ENCODE measurements at regions not wholly inside any gene's neighbourhood (a gene's known extent, or its start where the extent isn't known, plus 50 kb on each side); places are given as distances from the start of the nearest gene placed in this dataset.

DNA sequence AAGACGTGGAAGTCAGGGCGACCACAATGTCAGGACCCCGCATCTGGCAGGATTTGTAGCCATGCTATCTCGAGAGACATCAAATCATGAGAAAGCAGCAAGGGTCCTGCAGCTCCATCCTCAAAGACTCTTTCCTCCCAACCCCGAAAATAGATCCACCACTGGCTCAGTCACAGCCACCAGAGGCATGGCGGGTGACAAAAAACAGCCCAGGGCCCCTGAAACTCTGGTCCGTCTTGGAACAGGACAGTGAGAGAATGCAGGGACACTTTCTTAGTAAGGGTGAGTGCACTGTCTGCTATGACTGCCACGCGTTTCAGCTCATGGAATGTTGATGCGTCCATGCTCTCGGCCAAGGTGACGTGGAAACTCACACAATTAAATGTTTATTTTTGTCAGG lies 220.9 kb downstream of the IRX2 start:
- no peak for DNase-seq (ENCODE audit: low read depth)

DNA sequence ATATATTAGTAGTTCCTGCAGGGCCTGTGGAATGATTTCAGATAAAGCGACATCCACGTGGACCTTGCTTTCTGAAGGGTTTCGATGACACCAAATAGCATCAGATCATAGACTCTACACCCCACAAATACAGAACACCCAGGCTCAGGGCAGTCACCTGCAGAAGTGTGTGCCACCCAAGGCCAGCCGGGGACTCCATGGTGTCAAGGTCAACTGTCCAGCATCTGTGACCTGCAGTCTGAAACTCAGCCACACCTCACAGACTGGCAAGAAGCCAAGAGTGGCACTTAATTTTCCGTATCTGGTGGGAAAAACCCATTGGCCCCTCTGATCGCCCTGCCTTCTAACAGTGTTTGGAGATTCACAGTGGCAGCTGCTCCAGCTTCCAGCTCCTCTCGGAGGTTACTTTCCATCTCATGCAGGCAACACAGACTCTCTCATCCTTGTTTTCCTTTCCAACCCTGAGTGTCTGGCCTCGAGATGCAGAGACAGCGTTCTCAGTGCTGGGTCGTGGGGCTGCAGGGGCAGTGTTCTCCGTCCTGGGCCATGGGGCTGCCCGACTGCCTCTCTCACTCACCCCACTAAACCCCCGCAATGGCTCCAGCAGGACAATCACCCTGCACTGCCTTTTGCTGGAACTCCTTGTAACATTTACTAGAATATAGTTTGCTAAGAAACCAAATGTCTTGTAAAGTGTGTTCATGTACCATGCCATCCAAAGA lies 221.9 kb downstream of the IRX2 start:
- no peak for DNase-seq (ENCODE audit: low read depth)

GRCh38 chr5:2525351-2525750 lies 226.1 kb downstream of the IRX2 start:
- DNase-seq (ENCODE audit: low read depth): no peak

DNA sequence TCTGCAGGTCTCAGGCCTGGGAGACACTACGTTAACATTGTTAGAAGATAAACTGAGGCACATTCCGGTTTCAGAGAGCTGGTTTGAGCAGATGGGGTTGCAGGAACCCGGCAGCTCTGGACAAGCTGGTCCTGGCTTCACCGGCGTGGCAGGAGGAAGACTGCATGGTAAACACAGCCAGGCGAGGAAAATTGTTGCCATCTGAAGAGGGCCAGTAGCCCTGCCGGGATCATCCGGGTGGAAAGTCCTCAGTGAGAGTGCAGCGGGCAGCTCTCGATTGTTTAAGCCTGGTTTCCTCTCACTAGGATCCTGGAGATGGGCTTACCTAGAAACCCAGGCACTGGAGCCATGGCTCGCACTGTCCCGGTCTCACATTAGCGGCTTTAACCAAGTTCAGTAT lies 226.9 kb downstream of the IRX2 start:
- DNase-seq (ENCODE audit: low read depth): no peak

GRCh38 chr5:2523180-2523579 lies 228.3 kb downstream of the IRX2 start:
- no peak for DNase-seq (ENCODE audit: low read depth)

GRCh38 chr5:2522372-2522771 lies 229.1 kb downstream of the IRX2 start:
- no peak for DNase-seq (ENCODE audit: low read depth)

DNA sequence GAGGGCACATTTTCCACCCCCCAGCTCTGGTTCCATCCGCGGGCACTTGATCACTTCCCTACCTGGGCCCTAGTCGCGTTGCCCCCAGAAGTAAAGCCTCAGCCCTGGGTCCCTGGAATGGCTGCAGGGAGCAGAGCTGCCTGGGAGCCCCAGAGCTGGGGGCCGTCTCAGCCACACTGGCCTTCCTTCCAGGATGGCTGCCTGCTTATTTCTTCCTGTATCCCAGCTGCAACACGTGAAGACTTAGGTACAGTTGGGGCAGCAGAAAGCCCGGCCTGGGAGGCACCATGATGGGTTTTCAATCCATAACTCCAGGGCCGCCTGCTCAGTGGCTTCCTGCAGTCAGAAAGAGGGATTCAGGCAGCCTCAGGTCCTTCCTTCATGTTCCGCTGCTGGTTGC lies 232.3 kb downstream of the IRX2 start:
- no peak for DNase-seq (ENCODE audit: low read depth)

- DNase-seq (ENCODE audit: low read depth): no peak
Observed at GRCh38 chr5:2517451-2517850, 234.0 kb downstream of the IRX2 start.

DNA sequence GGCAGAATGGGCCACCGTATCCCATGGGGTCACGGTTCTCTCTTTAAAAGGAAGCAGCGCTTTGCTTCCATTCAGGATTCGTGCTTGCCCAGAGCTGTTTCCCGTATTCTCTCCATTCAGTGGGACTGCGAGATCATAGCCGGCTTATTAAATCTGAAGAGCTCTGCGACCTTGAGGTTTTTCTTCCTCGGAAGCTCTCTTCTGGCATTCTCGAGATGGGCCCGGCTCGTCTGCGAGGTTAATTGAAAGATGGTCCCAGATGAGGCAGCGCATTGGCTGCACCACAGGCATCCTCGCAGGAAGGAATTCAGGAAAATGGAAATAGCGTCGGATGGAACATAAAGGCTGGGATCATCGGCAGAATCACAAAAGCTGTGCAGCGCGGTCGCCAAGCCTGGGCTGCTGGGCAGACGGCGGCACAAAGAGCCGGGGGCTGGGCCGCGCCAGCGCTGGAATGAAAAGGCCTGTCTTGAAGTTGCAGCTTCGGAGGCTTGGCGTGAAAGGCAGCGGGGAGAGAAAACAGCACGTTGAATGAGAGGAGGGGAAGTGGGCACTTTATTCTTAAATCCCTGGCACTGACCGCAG lies 236.2 kb downstream of the IRX2 start:
- no peak for DNase-seq (ENCODE audit: low read depth)

GRCh38 chr5:2514484-2514883 lies 237.0 kb downstream of the IRX2 start:
- DNase-seq (ENCODE audit: low read depth): no peak

DNA sequence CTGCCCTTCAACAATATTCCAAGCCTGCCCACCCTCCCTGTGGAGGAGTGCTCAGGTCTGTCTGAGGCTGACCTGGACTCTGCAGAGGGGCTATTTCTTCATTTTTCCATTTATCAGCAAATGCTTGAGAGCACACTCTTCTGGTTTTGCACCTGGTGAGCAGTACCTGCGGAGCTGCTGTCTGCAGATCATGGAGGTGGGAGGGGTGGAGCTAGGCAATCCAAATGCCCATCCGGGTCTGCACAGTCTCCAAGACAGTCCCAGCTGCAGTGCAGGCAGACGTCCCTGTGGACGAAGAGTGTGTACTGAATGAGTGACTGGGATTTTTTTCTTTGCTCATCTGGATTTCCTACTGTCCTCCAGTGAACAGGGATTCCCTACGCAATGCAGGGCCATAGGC lies 239.8 kb downstream of the IRX2 start:
- no peak for DNase-seq (ENCODE audit: low read depth)

DNA sequence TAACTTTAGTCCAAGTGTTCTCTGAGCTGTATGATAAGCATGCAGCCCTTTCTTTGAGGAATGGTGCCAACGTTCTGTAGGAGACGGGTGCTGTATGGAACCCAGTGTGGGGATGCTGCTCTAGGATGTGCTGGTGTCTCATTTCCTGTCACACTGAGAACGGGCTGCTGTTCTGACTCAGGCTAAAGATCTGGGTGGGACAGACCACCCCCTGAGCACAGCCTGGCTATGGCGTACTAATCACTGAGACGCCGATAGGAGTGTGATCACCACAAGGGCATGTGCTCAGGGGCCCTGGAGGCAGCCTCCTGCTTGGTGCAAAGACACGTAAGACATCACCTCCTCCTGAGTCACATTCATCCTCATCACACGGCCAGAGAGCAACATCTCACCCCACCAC lies 240.4 kb downstream of the IRX2 start:
- DNase-seq (ENCODE audit: low read depth): no peak

DNA sequence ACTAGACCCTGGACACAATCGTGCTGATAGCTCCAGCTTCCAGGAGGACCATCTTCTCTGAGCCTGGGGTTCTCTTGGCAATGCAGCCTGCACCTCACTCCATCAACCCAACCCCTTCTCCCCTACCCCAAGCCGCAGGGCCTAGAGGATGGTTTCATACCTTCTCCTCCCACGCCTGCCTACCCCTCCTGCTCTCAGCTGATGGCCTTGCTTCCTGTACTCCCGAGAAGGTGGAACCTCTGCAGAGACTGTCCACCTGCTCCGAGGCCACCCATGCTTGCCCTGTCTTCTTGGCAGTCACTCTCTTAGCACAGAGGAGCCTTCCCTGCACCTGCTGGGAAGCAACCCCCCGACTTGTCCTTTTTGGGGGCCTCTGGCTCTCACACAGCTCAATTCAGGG lies 241.9 kb downstream of the IRX2 start:
- no peak for DNase-seq (ENCODE audit: low read depth)

DNA sequence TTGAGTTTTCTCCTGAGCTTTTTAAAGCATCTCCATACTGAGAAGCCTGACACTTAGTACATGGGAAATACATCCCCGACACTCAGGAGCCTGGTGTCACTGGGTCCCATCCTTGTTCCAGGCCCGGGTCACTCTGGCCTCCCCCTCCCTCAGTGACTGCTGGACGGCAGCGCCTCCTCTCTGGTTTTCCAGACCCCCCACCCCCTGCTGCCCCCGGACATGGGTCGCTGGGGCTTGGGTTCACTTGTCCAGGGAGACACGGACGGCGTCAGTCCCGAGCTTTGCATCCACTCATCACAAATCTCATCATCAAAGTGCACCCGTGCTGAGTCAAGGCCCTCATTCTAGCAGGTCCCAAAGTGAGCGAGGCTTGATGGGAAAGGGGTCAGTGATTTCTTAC lies 243.0 kb downstream of the IRX2 start:
- DNase-seq (ENCODE audit: low read depth): no peak

- no peak for DNase-seq (ENCODE audit: low read depth)
Observed at GRCh38 chr5:2507611-2508010, 243.9 kb downstream of the IRX2 start.

DNA sequence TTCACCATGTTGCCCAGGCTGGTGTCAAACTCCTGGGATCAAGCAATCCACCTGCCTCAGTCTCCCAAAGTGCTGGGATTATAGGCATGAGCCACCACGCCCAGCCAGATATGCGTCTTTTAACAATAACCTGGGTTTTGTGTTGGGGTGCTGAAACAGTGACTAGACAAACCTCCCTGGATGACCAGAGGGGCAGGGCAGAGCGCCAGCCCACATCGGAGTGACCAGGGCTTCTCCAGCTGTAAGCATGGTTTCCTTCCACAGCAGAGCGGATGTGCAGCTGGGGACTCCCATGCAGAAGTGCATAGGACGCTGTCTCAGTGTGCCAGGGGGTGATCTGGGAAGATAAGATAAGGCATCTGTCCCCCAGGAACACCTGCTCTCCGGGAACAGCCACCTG lies 244.9 kb downstream of the IRX2 start:
- no peak for DNase-seq (ENCODE audit: low read depth)

DNA sequence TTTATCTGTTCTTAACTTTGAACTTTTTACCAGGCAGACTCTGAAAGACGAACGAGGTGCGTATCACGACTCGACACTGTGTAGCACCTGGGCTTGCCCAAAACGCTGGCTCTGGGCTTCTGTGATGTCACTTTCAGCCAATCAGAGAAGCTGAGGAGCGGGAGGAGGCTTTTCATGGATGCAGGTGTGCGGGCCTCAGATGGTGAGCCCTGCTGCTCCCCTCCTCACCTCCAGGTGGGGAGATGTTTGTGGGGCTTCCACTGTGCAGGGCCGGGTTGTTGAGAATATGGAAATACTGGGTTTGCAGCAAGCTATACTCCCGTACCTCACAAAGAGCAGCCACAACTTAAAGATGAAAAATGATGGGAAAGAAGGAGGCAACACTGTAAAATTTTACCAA lies 246.3 kb downstream of the IRX2 start:
- DNase-seq (ENCODE audit: low read depth): no peak

DNA sequence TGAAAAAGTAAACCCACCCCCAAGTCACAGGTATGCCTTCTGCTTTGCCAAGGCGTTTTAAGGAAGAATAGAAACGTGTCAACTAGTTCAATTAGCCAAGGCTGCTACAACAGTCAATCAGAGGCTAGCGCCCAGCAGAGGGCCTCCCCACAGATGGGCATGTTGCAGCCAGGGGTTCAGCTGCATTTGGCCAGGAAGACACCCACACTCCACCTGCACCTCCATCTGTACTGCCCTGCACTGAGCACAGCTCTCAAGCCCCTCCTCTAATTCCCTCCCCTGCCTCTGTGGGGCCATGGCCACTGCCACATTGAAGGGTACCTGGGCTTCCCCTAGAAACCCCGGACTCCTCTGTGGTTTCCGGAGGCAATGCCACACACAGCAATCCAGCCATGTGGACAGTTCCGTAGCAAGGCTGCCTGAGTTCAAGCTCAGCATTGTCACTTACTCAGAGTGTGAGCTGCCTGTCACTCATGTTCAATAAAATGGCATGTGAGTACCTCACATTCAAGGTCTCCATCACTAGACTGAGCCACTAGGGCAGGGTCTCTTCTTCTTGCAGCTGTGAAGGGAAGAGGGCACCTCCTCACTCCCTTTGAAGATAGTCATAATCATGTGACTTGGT lies 248.4 kb downstream of the IRX2 start:
- DNase-seq (ENCODE audit: low read depth): no peak

DNA sequence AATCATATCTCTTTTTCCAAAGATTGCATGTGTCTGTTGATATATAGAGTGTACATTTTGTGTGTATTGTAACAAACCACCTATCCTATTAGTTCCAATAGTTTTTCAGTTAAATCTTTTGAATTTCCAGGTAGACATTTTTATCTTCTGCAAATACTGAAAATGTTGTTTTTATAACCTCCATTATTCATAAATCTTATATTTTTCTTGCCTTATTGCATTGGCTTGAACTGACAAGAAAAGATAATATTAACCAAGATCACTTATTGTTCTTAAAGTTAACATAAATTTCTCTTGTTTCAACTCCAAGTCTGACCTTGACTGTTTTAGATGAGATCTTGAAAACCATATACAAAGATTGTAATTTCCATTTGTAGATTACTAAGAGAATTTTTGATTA lies 251.6 kb downstream of the IRX2 start:
- no peak for DNase-seq (ENCODE audit: low read depth)

GRCh38 chr5:2496891-2497290 lies 254.6 kb downstream of the IRX2 start:
- no peak for DNase-seq (ENCODE audit: low read depth)

DNA sequence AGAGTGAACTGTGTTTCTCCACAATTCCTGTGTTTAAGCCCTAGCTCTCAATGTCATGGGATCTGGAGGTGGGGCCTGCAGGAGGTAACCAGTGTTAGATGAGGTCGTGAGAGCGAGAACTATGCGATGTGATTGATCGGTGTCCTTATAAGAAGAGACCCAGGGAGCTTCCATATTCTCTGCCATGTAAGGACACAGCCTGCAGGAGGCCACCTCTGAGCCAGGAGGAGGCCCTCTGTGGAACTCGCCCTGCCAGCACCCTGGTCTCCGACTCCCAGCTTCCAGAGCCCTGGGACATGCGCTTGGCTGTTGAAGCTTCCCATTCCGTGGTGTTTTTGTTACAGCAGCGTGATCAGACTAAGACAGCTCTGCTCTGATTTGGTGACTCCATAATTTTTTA lies 255.4 kb downstream of the IRX2 start:
- DNase-seq (ENCODE audit: low read depth): no peak

GRCh38 chr5:2493356-2493755 lies 258.1 kb downstream of the IRX2 start:
- no peak for DNase-seq (ENCODE audit: low read depth)

GRCh38 chr5:2492476-2492875 lies 259.0 kb downstream of the IRX2 start:
- no peak for DNase-seq (ENCODE audit: low read depth)

DNA sequence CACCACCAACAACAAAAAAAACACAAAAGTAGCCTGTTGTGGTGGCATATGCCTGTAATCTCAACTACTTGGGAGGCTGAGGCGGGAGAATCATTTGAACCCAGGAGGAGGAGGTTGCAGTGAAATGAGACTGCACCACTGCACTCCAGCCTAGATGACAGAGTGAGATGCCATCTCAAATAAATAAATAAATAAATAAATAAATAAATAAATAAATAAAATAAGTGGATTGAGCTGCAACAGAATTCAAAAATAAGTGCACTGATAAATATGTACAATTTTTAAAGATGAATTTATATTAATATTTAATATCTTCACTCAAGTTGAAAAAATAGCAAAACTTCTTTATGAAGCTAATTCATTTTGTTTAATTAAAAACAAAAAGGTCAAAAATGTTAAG lies 259.6 kb downstream of the IRX2 start:
- no peak for DNase-seq (ENCODE audit: low read depth)
